GM12872 (cell line): ENCODE measurements at regions not wholly inside any gene's neighbourhood (a gene's known extent, or its start where the extent isn't known, plus 50 kb on each side); places are given as distances from the start of the nearest gene placed in this dataset.

Experiments
- CTCF ChIP-seq: IDR thresholded peaks from 3 replicates; pipeline ENCODE4 v1.5.1; 2011; ENCODE audit warnings: low read depth, mild to moderate bottlenecking, low read length, moderate library complexity; ENCODE audit not compliant: insufficient read depth

- TF ChIP-seq CTCF: no peak
These were observed 197.9 kb downstream of the DSEL start for GRCh38 chr18:67318651-67319050.

- no peak for TF ChIP-seq CTCF
These were observed 205.7 kb downstream of the DSEL start for GRCh38 chr18:67310826-67311225.

- no peak for TF ChIP-seq CTCF
These were observed 207.7 kb downstream of the DSEL start for GRCh38 chr18:67308819-67309218.

GRCh38 chr18:67305466-67305865, 211.1 kb downstream of the DSEL start:
- no peak for TF ChIP-seq CTCF

- TF ChIP-seq CTCF: no peak
These were observed 214.5 kb downstream of the DSEL start for GRCh38 chr18:67302043-67302442.

- no peak for TF ChIP-seq CTCF
These were observed 214.9 kb downstream of the DSEL start for GRCh38 chr18:67301592-67301991.

GRCh38 chr18:67300498-67300897, 216.0 kb downstream of the DSEL start:
- TF ChIP-seq CTCF: no peak

GRCh38 chr18:67292814-67293213, 223.7 kb downstream of the DSEL start:
- TF ChIP-seq CTCF: no peak
